NCI-H345 treated with DMSO at 0.1 percent for 48 hours (cell line): ENCODE measurements at regions not wholly inside any gene's neighbourhood (a gene's known extent, or its start where the extent isn't known, plus 50 kb on each side); places are given as distances from the start of the nearest gene placed in this dataset.

ENCODE experiments used
- DNase-seq: peaks from one replicate; lab custom pipeline; 2025; ENCODE audit not compliant: unreplicated experiment; lab: John Stamatoyannopoulos, UW

DNA sequence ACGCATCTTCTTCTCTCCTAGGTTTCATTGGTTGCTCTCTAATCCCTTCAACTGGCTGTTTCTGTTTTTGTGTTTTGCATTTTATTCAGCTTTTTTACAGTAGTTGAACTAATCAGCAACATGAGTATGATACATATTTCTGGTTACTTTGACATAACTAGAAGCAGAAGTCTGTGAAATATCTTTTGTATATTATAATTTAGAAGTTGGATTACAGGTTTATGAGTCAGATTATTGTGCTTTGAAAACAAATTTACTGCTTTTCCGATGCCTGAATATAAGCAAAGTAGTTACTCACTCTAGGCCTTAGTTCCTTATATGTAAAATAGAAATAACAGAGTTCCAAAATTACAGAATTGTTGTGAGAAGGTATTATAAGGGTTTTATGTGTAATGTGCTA, 96.2 kb upstream of the MEOX2 start:
- DNase-seq = no peak

DNA sequence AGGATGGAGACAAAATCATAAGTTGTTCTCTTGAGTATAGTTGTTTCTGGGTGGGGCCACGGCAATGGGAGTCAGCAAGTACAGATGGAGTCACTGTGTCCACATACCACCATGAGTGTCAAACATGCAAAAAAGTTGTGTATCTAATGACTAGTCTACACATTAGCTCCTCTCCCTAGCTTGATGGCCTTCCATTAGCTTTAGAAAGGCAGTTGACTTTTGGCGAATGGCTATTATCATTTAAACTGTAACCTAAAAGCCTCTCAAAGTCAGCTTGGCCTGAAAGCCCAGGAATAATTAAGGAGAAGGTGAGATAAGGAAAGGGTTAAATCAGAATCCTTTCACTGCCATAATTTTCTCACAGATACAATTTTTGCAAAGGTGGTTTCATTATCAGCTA, 95.5 kb upstream of the MEOX2 start:
- no peak for DNase-seq

DNA sequence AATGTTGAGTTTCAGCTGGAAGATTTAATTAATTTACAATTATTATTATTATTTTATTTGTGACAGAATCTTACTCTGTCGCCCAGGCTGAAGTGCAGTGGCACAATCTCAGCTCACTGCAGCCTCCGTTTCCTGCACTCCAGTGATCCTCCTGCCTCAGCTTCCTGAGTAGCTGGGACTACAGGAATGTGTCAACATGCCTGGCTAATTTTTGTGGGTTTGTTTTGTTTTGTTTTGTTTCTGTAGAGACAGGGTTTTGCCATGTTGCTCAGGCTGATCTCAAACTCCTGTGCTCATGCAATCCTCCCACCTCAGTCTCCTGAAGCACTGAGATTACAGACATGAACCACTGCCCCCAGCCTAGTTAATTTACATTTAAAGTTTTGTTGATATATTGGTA, 93.8 kb upstream of the MEOX2 start:
- DNase-seq = no peak

DNA sequence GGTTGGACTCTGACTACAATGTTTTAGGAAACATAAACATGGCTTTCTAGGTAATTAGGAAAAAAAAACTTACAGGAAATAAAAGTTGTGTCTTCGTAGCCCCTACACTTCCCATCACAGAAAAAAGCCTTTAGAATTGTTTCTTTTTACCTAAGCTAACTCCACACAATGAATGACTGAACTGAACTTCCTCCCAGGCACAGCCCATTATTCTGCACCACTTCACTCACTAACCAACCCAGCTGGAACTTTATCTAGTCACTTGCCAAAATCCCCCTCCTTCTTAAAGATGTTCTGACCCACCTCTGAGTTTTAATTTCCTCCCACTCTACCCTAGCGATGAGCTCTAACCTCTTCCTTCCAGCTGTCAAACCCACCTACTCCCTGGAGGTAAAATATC, 91.7 kb upstream of the MEOX2 start:
- DNase-seq = no peak

DNA sequence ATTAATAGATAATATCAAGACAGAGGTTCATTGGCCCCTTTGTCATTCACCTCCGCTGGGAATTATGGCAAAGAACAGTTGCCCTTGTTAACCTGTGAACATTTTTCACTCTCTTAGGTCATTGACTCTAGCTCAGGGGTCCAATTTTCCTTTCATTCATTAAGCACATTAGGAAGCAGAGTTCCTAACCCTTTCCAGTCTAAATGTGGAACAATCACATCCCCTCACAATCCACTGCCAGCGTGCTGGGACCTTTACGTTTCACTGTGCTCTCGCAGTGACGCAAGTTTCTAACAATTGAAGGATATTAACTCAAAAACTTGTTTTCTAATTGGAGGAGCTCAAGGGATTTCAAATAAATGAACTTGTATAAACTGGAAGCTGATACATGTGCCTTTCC, 79.3 kb upstream of the MEOX2 start:
- DNase-seq = no peak

DNA sequence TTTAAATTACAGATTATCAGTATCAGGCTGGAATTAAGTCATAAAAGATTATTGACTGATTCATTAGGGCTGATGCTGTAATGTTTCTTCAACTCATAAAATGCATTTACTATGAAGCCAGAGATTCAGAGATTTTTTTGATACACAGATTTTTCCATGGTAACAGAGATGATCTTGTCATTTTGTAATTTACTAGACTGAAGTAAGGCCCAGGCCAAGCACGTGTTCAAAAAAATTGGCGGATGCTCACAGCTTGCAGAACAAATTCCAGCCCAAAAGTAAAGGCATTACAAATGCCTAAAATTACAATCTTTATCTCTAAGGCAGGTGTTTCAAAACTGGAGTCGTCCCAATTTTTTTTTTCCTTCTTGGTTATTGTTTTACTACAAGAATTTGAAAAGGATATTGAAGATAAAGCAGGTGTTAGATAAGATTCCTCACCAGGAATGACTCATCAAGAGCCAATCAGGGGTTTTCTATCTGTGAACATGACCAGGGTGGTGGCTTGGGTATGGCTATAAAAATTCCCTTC, 78.4 kb upstream of the MEOX2 start:
- no peak for DNase-seq

DNA sequence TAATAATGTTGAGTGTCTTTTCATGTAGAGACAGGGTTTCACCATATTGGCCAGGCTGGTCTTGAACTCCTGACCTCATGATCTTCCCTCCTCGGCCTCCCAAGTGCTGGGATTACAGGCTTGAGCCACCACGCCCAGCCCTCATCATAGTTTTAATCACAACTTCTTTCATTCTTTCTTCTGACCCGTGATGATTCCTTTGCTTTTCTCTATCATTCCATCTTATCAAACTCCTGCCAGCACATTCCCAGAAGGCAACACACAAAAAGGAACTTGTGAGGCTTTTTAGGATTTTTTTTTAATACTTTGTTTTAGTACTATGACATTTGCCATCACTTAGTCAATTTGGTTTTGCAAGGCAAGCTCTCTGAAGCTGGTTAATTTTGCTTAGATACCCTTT, 77.5 kb upstream of the MEOX2 start:
- DNase-seq = no peak

DNA sequence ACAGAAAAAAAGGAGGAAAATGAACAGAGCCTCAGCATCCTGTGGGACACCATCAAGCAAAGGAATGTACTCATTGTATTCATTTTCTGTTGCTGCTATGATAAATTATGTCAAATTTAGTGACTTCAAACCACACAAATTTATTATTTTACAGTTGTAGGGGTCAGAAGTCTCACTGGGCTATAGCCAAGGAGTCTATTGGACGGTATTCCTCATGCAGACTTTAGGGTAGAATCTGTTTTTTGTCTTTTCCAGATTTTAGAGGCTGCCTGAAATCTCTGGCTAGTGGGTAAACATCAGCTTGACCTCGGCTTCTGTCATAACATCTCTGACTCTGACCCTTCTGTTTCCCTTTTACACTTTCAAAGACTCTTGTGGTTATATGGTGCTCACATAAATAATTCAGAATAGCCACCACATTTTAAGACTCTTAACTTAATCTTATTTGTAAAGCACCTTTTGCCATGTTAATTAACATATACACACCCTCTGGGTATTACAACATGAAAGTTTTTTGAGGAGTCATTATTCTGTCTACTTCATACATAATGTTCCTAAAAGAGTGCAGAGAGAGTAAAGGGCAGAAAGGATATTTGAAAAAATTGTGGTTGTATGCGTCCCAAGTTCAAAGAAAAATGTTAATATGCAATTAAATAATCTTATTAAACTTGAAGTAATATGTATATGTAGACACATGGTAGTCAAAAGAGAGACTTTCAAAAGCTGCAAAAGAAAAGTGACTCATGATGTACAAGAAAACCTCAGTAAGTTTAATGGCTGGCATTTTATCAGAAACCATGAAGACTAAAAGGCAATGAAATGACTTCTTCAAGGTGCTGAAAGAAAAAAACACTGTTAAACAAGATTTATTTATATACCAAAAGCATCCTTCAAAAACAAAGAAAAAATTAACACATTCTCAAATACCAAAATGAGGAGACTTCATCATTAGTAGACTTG, 70.8 kb upstream of the MEOX2 start:
- DNase-seq = no peak

DNA sequence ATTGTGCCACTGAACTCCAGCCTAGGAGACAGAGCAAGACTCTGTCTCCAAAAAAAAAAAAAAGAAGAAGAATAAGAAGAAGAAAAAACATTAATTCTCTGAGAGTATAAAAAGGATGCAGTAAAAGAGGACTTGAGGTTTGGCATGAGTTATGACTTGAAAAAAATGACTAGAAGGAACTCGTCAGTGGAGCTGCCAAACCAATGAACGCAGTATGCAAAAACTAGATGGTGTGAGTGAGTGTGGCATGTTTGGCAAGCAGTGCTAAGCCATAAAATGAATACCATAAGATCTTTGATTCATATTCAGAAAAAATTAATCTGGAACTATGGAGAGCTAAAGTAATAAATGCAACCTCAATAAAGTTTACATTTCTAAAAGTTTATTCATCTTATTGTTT, 68.6 kb upstream of the MEOX2 start:
- DNase-seq = no peak

DNA sequence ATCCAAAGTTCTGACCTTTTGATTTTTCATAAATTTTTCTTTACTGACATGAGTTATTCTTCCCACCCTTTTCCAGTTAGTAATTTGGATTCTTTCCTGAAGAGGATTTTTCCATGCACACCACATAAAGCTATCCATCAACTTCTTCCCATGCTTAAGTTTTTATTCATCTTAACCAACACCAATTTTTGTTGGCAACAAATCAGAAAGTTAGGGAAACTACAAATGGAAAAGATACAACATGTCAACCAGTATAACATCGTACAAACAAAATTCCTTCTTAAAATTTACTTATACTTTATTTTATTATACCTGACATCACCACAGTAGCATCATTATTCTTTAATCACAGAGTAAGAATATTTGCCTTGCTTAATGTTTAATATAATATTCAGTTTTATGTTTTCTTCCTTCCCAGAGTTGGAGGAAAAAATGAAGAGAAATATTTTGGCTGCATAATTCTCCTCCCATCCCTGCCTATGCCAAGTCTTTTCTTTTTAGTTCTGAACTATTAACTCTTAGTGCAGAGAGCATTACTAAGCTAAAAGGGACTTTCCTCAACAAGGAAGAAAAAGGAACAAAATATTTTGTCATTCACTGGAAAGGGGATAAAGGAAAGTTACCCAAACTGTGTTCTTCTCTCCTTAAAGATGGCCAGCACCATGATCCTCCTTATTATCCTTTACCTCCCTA, 67.5 kb upstream of the MEOX2 start:
- no peak for DNase-seq

DNA sequence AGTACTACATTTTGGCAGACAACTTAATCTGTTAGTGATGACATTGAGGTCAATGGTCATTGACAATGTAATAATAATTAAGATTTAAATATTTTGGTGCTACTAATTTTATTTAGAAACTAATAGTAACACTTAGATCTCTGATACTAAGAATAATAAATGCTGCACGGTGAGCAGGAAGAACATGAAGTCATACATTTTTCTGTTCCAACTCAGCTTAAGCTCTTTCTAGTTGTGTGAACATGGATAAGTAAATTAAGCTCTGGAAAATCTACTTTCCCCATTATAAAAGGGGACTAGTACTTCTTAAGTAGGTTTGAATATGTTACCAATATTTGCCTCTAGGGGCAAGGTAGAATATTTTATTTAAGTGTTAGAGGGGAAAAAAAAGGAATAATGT, 65.9 kb upstream of the MEOX2 start:
- no peak for DNase-seq

DNA sequence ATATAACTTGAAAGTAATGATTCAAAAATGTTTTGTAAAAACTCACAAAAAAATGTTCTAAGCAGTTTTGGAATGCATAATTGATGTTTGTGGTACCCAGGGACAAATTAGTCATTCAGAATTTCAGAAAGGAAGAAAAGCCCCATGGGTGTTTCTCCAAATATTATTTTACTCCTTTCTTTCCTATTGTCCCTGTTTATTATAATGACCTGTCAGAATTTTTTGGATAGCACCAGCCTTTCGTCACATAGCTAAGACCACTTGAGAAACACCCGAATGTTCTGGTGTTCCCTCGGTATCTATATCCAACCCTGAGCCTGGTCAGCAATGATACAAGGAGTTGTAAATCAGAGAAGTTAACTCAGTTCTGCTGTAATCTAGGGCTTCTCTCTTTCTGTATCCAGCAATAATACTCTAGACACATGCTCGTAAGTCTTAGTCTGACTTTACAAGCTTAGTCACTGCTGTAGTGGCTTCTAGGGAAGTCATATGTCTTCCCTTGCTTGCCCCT, 64.8 kb upstream of the MEOX2 start:
- DNase-seq = no peak

DNA sequence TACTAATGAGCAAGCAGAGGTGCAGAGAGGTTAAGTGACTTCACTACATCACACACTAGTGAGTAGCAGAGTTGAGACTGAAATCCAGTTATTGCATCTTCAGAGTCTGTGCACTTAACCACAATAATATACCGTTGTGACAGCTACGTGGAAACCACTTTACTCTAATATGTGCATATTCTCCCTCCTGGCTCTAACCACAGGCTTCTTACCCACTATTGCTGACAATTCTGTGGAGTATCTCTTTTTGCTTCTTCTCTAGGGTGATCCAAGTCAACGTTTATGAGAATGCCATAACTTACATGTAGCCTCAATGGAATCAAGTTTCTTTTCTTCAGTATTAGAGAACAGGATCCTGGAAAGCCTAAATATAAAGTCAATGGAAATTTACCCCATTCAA, 64.2 kb upstream of the MEOX2 start:
- no peak for DNase-seq

DNA sequence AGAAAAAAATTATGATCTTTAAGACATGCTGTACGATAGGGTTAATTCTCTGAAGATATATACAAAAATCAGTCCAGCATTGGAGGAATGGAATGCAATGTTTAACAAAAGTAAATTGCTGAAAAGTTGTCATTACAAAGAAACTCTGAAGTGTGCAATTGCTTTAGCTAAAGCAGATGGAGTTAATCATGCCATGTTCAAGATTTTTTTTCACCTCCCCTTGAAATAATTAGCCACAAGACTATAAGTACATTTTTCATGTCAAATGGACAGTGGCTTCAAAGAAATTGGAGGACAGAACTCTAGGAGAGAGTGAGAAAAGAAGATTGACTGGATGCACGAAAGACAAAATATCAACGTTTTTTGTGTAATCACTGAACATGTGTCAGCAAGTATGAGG, 63.1 kb upstream of the MEOX2 start:
- DNase-seq = no peak

DNA sequence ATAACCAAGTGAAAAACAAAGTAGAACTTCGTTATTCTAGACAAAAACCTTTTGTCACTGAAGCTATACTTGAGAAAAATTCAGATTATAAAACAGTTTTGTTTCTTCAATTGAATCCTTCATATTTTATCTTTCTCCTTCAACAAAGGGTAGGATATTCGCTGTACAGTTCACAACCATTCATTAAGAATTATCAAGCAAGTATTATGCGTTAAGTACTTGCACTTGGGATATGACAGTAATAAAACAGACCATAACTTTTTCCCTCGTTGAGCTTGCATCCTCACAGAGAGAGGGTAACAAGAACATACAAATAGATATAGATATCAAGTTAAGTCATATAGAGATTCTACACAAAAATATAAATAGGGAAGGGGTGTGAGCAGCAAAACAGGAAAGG, 61.2 kb upstream of the MEOX2 start:
- no peak for DNase-seq

DNA sequence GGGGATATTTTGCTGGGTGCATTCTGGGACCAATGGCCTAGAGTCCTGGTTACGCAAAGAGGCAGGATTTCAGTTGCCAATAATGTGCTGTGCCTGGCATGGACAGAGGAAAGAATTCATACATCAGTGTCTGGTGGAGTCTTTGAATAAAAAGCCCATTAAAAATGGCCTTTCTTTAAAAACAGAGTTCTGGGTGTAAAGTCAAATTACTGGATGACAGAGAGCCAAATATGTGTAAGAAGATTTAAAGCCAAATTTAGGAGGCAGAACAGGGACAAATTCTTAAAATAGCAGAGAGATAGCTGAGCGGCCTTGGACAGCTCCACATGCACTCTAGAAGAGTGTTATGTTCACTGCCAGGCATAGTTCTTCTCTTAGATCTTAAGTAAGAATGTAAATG, 60.8 kb upstream of the MEOX2 start:
- DNase-seq = no peak

DNA sequence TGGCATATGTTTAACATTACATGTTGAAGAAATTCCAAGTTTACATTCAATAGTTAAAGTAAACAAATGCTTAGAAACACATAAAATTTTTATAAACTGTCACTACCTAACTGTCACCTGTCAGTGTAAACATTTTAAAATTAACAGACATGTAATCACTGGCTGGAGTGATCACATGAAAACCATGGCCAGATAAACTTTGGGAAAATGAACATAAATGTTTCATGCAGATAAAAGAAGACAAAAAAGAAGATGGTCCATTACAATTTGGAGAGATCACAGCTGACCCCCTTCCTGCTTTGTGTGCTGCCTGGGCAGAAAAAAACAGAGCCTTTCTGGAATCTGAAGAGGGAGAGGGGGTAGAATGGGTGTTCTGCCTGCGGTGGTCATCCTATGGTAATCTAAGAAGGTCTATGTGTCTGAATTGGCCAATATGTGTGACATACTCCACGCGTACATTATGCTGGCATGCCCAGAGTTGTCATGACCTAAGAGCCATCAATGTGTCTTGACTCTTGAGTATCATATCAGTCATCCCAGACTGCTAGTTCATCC, 57.5 kb upstream of the MEOX2 start:
- DNase-seq = no peak

DNA sequence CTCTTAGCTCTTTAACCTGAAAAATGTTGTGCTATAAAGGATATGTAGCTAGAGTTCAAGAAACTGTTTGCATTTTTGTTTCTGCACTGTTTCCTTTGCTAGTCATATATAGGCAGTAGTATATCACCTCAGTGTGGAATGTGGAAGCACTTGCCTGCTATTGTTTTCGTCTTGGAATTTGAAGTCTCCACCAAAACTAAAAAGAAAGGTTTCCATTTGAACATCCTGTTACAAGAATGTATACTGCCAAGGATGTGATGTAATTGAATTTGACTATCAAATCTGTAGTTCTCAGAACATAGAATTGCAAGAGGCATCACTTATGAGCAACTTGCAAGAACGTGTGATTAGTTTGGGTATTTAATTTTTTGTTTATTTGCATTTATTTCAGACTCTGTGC, 51.1 kb upstream of the MEOX2 start:
- no peak for DNase-seq
